CD4-positive, CD25-positive, alpha-beta regulatory T cell (primary cell): ENCODE measurements at regions not wholly inside any gene's neighbourhood (a gene's known extent, or its start where the extent isn't known, plus 50 kb on each side); places are given as distances from the start of the nearest gene placed in this dataset.

Source experiments
- ATAC-seq, 2 donors: fragments of 150-1000 bp; cut with Tn5 transposase; one replicate each; pipeline ENCODE4 v1.10.0; 2021; ENCODE audit warnings: low read depth in 2 of 2, moderate number of reproducible peaks in 2 of 2, moderate library complexity in 1 of 2
- DNase-seq, 3 donors: peaks; one replicate each; pipeline versions ENCODE4 v3.0.0 to v3.0.0-alpha.2; 2012 to 2022; ENCODE audit warnings: mixed read lengths in 1 of 3
- H3K27ac ChIP-seq: one replicate; pipeline ENCODE4 v1.7.0; 2013; ENCODE audit warnings: mild to moderate bottlenecking, low read length; ENCODE audit not compliant: insufficient read depth, poor library complexity, severe bottlenecking
- H3K27me3 ChIP-seq: one replicate; pipeline ENCODE4 v1.7.0; 2013; ENCODE audit warnings: low read length; ENCODE audit not compliant: control insufficient read depth, insufficient read depth
- H3K36me3 ChIP-seq: one replicate; pipeline ENCODE4 v1.7.0; 2013; ENCODE audit warnings: mild to moderate bottlenecking, low read length, moderate library complexity; ENCODE audit not compliant: control insufficient read depth, insufficient read depth
- H3K4me1 ChIP-seq: 2 replicates; pipeline ENCODE4 v1.7.0; 2013; ENCODE audit warnings: mild to moderate bottlenecking, low read length; ENCODE audit not compliant: insufficient read depth, control insufficient read depth, poor library complexity, severe bottlenecking
- H3K4me3 ChIP-seq: one replicate; pipeline ENCODE4 v1.7.0; 2013; ENCODE audit warnings: low read depth, mild to moderate bottlenecking, low read length, moderate library complexity
- H3K9me3 ChIP-seq, 2 experiments: 1 replicate in 1 of 2; 2 replicates in 1 of 2; pipeline ENCODE4 v1.7.0; 2013; ENCODE audit warnings: low read length in 2 of 2, mild to moderate bottlenecking in 1 of 2, moderate library complexity in 1 of 2; ENCODE audit not compliant: control insufficient read depth in 2 of 2
- H3K27ac Mint-ChIP-seq, 3 donors: one replicate each; pipeline ENCODE4 v1.8.0; 2020 to 2022; ENCODE audit warnings: mild to moderate bottlenecking in 3 of 3, mixed read lengths in 3 of 3, moderate library complexity in 2 of 3
- H3K27me3 Mint-ChIP-seq: one replicate; pipeline ENCODE4 v1.8.0; 2022; ENCODE audit warnings: mild to moderate bottlenecking, mixed read lengths
- H3K36me3 Mint-ChIP-seq: one replicate; pipeline ENCODE4 v1.8.0; 2020; ENCODE audit warnings: mixed read lengths
- H3K4me1 Mint-ChIP-seq, 4 donors: one replicate each; pipeline ENCODE4 v1.8.0; 2020 to 2022; ENCODE audit warnings: mixed read lengths in 4 of 4, mild to moderate bottlenecking in 1 of 4
- H3K4me3 Mint-ChIP-seq, 4 donors: one replicate each; pipeline ENCODE4 v1.8.0; 2020 to 2022; ENCODE audit warnings: mild to moderate bottlenecking in 4 of 4, mixed read lengths in 4 of 4, moderate library complexity in 3 of 4
- H3K9me3 Mint-ChIP-seq, 7 donors: one replicate each; pipeline ENCODE4 v1.8.0; 2020 to 2022; ENCODE audit warnings: mixed read lengths in 7 of 7, mild to moderate bottlenecking in 3 of 7, moderate library complexity in 2 of 7

- Histone ChIP-seq H3K4me3 (no peak overlapping the region), H3K27me3 (no peaks in the 10 kb centered on the region), H3K36me3 (no peaks in the 10 kb centered on the region), H3K27ac (no peak overlapping the region), H3K9me3 (no peaks in the 10 kb centered on the region), H3K4me1 (no peaks in the 10 kb centered on the region)
- H3K36me3 Mint-ChIP-seq = no peaks in the 10 kb centered on the region
- no peaks in the 10 kb centered on the region for H3K9me3 Mint-ChIP-seq
- ATAC-seq (no peak), DNase-seq (no peak)
- no peaks in the 10 kb centered on the region for H3K4me1 Mint-ChIP-seq
- H3K27ac Mint-ChIP-seq = no peak overlapping the region
- H3K4me3 Mint-ChIP-seq = no peak overlapping the region
- H3K27me3 Mint-ChIP-seq = no peaks in the 10 kb centered on the region
Observed at GRCh38 chrX:20954014-20954413, 420.2 kb upstream of the CNKSR2 start.

- H3K27ac ChIP-seq = no peak overlapping the region
- no peak overlapping the region for H3K4me3 Mint-ChIP-seq
- H3K27ac Mint-ChIP-seq = no peak overlapping the region
- H3K36me3 ChIP-seq = no peaks in the 10 kb centered on the region
- no peaks in the 10 kb centered on the region for H3K36me3 Mint-ChIP-seq
- H3K27me3 Mint-ChIP-seq = no peaks in the 10 kb centered on the region
- no peaks in the 10 kb centered on the region for H3K4me1 ChIP-seq
- peaks cover 0 to 5% (median 2%) of the 10 kb centered on the region in 4 donors for H3K4me1 Mint-ChIP-seq
- DNase-seq (no peak), ATAC-seq (no peak)
- H3K4me3 ChIP-seq = no peak overlapping the region
- H3K27me3 ChIP-seq = no peaks in the 10 kb centered on the region
- no peaks in the 10 kb centered on the region for H3K9me3 Mint-ChIP-seq
- H3K9me3 ChIP-seq = no peaks in the 10 kb centered on the region
Observed at GRCh38 chrX:20952180-20952579, 422.0 kb upstream of the CNKSR2 start.

- Mint-ChIP-seq H3K36me3 (no peaks in the 10 kb centered on the region), H3K27ac (no peak overlapping the region), H3K4me1 (peaks cover 0 to 5% (median 2%) of the 10 kb centered on the region in 4 donors), H3K27me3 (no peaks in the 10 kb centered on the region), H3K4me3 (no peak overlapping the region), H3K9me3 (no peaks in the 10 kb centered on the region)
- no peak overlapping the region for H3K4me3 ChIP-seq
- DNase-seq = no peak
- ATAC-seq = no peak
- H3K36me3 ChIP-seq = no peaks in the 10 kb centered on the region
- no peak overlapping the region for H3K27ac ChIP-seq
- no peaks in the 10 kb centered on the region for H3K9me3 ChIP-seq
- H3K4me1 ChIP-seq = no peaks in the 10 kb centered on the region
- H3K27me3 ChIP-seq = no peaks in the 10 kb centered on the region
Observed at GRCh38 chrX:20951016-20951810, 423.0 kb upstream of the CNKSR2 start.

DNA sequence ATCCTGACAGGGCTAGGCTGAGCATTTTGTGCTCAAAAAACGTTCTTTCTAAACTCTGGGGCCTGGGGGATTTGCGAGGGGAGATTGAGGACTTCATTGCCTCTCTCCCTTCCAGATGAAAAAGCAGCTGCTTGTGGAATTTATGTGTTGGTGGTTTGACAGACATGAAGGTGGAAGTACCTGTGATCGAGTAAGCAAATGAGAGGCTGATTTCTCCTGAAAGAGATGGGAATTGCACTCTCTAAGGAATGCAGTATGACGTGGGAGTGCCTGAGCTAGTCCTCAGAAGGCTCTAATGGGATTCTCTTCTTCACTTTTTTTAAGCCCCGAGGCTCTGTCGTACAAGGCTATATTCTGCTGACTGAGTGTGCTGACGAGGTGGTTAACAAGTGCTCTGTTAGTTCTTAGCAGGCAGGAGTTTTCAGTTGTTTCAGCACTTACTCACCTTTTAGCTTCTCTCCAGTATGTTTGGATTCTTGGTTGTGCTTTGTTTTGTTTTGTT, 426.8 kb upstream of the CNKSR2 start:
- DNase-seq (no peak), ATAC-seq (no peak)
- H3K27ac ChIP-seq = no peak overlapping the region
- H3K27me3 ChIP-seq = no peaks in the 10 kb centered on the region
- Mint-ChIP-seq H3K27me3 (no peaks in the 10 kb centered on the region), H3K36me3 (no peaks in the 10 kb centered on the region), H3K4me3 (no peak overlapping the region), H3K27ac (no peak overlapping the region), H3K9me3 (no peaks in the 10 kb centered on the region), H3K4me1 (peaks cover 0 to 5% (median 2%) of the 10 kb centered on the region in 4 donors)
- H3K4me3 ChIP-seq = no peak overlapping the region
- no peaks in the 10 kb centered on the region for H3K4me1 ChIP-seq
- no peaks in the 10 kb centered on the region for H3K9me3 ChIP-seq
- no peaks in the 10 kb centered on the region for H3K36me3 ChIP-seq

DNA sequence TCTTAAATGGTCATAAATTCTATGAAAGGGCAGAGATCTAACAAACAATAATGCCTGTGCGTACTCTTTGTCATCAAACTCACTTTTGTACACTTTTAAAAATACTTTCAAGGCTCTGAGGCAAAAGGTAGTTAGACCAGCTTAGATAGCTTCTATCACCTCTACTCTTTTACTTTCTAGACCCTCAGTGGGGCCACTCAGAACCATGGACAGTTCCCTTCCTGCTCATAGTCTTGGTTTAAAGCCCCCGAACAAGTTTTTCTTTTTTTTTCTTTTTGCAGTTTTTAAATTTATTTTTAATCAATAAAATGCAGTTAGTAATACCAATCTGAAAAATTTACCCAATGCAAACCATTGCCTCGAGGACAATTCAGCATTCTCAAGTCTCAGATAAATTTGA, 460.5 kb upstream of the CNKSR2 start:
- H3K27ac Mint-ChIP-seq = no peak overlapping the region
- no peak for DNase-seq
- peaks cover 5% of the 10 kb centered on the region for H3K27me3 Mint-ChIP-seq
- peaks cover 0 to 3% (median 0%) of the 10 kb centered on the region in 7 donors for H3K9me3 Mint-ChIP-seq
- Histone ChIP-seq H3K27ac (no peak overlapping the region), H3K4me1 (no peaks in the 10 kb centered on the region), H3K4me3 (no peak overlapping the region), H3K36me3 (no peaks in the 10 kb centered on the region), H3K27me3 (no peaks in the 10 kb centered on the region), H3K9me3 (no peaks in the 10 kb centered on the region)
- no peak overlapping the region for H3K4me3 Mint-ChIP-seq
- ATAC-seq = no peak
- H3K4me1 Mint-ChIP-seq = no peaks in the 10 kb centered on the region
- no peaks in the 10 kb centered on the region for H3K36me3 Mint-ChIP-seq

- no peak overlapping the region for H3K27ac ChIP-seq
- H3K27me3 ChIP-seq = no peaks in the 10 kb centered on the region
- H3K36me3 Mint-ChIP-seq = no peaks in the 10 kb centered on the region
- H3K4me3 Mint-ChIP-seq = no peak overlapping the region
- ATAC-seq (no peak), DNase-seq (no peak)
- no peak overlapping the region for H3K4me3 ChIP-seq
- H3K27me3 Mint-ChIP-seq = peaks cover 5% of the 10 kb centered on the region
- peaks cover 0 to 6% (median 0%) of the 10 kb centered on the region in 7 donors for H3K9me3 Mint-ChIP-seq
- H3K4me1 ChIP-seq = no peaks in the 10 kb centered on the region
- no peaks in the 10 kb centered on the region for H3K4me1 Mint-ChIP-seq
- H3K36me3 ChIP-seq = no peaks in the 10 kb centered on the region
- no peak overlapping the region for H3K27ac Mint-ChIP-seq
- H3K9me3 ChIP-seq = no peaks in the 10 kb centered on the region
Observed at GRCh38 chrX:20906571-20906970, 467.6 kb upstream of the CNKSR2 start.

- no peaks in the 10 kb centered on the region for H3K27me3 Mint-ChIP-seq
- H3K27ac Mint-ChIP-seq = no peak overlapping the region
- no peaks in the 10 kb centered on the region for H3K9me3 ChIP-seq
- H3K27me3 ChIP-seq = no peaks in the 10 kb centered on the region
- DNase-seq (no peak), ATAC-seq (no peak)
- peaks cover 0 to 5% (median 2%) of the 10 kb centered on the region in 7 donors for H3K9me3 Mint-ChIP-seq
- no peak overlapping the region for H3K4me3 ChIP-seq
- no peak overlapping the region for H3K4me3 Mint-ChIP-seq
- H3K36me3 ChIP-seq = no peaks in the 10 kb centered on the region
- H3K4me1 ChIP-seq = no peaks in the 10 kb centered on the region
- H3K27ac ChIP-seq = no peak overlapping the region
- no peaks in the 10 kb centered on the region for H3K4me1 Mint-ChIP-seq
- H3K36me3 Mint-ChIP-seq = no peaks in the 10 kb centered on the region
Observed at GRCh38 chrX:20884565-20884964, 489.7 kb upstream of the CNKSR2 start.

- no peak overlapping the region for H3K4me3 ChIP-seq
- DNase-seq (no peak), ATAC-seq (no peak)
- no peaks in the 10 kb centered on the region for H3K36me3 ChIP-seq
- Mint-ChIP-seq H3K4me3 (no peak overlapping the region), H3K36me3 (no peaks in the 10 kb centered on the region), H3K9me3 (peaks cover 2 to 22% (median 5%) of the 10 kb centered on the region in 7 donors), H3K27me3 (no peaks in the 10 kb centered on the region), H3K27ac (no peak overlapping the region), H3K4me1 (no peaks in the 10 kb centered on the region)
- peaks cover 0 to 3% of the 10 kb centered on the region in 2 experiments for H3K9me3 ChIP-seq
- no peaks in the 10 kb centered on the region for H3K27me3 ChIP-seq
- no peak overlapping the region for H3K27ac ChIP-seq
- H3K4me1 ChIP-seq = no peaks in the 10 kb centered on the region
Observed at GRCh38 chrX:20863649-20864048, 510.6 kb upstream of the CNKSR2 start.
